K562 (cell line): ENCODE measurements at regions not wholly inside any gene's neighbourhood (a gene's known extent, or its start where the extent isn't known, plus 50 kb on each side); places are given as distances from the start of the nearest gene placed in this dataset.

Experiments used
- ATAC-seq: fragments of 200-7000 bp; cut with Tn5 transposase; 3 replicates; pipeline ENCODE4 v1.9.1; 2020; ENCODE audit warnings: moderate library complexity
- BruUV-seq: library from RNA; stranded (reverse); fragments of 400-500 nt; replicated peaks from 2 replicates; lab custom pipeline; 2021; lab: Mats Ljungman, UMichigan
- CTCF ChIA-PET: fragments of 300-600 bp; formaldehyde crosslinking; extraction: SDS; loops from one replicate; lab custom pipeline; 2021; ENCODE audit warnings: low intra/inter-chr PET ratio; lab: Yijun Ruan, JAX
- POLR2A ChIA-PET: fragments of 300-600, 350-650 bp; sonication (Branson Sonifier 250); formaldehyde crosslinking; extraction: SDS; loops from one replicate; lab custom pipeline; 2021; ENCODE audit warnings: antibody characterized with exemption, inconsistent platforms; lab: Yijun Ruan, JAX
- DNase-seq, 4 experiments: peaks; one replicate each; pipeline versions ENCODE4 v3.0.0 to v3.0.0-alpha.2; 2011 to 2018; ENCODE audit warnings: low spot score in 3 of 4, mixed read lengths in 3 of 4; ENCODE audit errors: extremely low read depth in 1 of 4
- FAIRE-seq: peaks from 2 replicates; lab custom pipeline; 2011; peaks lifted over from hg19 to GRCh38; lab: Jason Lieb, UNC
- H2AFZ ChIP-seq: 2 replicates; pipeline ENCODE4 v1.6.0; 2011; ENCODE audit warnings: low read depth, low read length, control low read depth, inconsistent platforms
- H3K27ac ChIP-seq: fragments of 200-600 bp; 3 replicates; pipeline ENCODE4 v1.8.0; 2011; ENCODE audit warnings: low read depth, mild to moderate bottlenecking, control low read depth, inconsistent platforms, low read length, moderate library complexity, mixed read lengths; ENCODE audit errors: extremely low read depth
- H3K27me3 ChIP-seq, 2 experiments: fragments of 300-600 bp in 1 of 2; 2 replicates in 1 of 2; 3 replicates in 1 of 2; pipeline versions ENCODE4 v1.6.0 to v1.8.0; 2011; ENCODE audit warnings: inconsistent platforms in 2 of 2, low read length in 2 of 2, mild to moderate bottlenecking in 1 of 2, mixed read lengths in 1 of 2, moderate library complexity in 1 of 2; ENCODE audit not compliant: control insufficient read depth in 2 of 2, insufficient read depth in 2 of 2
- H3K36me3 ChIP-seq: fragments of 300-600 bp; 3 replicates; pipeline ENCODE4 v1.8.0; 2011; ENCODE audit warnings: mild to moderate bottlenecking, low read length, inconsistent platforms; ENCODE audit not compliant: control insufficient read depth, insufficient read depth
- H3K4me1 ChIP-seq, 2 experiments: fragments of 200-600 bp in 1 of 2; replicated peaks in 1 of 2; 2 replicates in 1 of 2; 3 replicates in 1 of 2; pipeline versions ENCODE4 v1.5.1 to v1.8.0; 2011; ENCODE audit warnings: inconsistent platforms in 2 of 2, low read length in 2 of 2, mild to moderate bottlenecking in 1 of 2, mixed read lengths in 1 of 2, moderate library complexity in 1 of 2; ENCODE audit not compliant: control insufficient read depth in 2 of 2, insufficient read depth in 2 of 2
- H3K4me2 ChIP-seq: 2 replicates; pipeline ENCODE4 v1.6.1; 2011; ENCODE audit warnings: low read length, control low read depth, inconsistent platforms, mixed read lengths; ENCODE audit not compliant: insufficient read depth
- H3K4me3 ChIP-seq: fragments of 200-600 bp; sonication (generic), shearing (Covaris generic); 2 replicates; pipeline ENCODE4 v1.5.1; 2016; ENCODE audit warnings: control low read depth, inconsistent platforms
- H3K79me2 ChIP-seq: fragments of 200-600 bp; 3 replicates; pipeline ENCODE4 v1.8.0; 2011; ENCODE audit warnings: low read length, inconsistent platforms; ENCODE audit not compliant: control insufficient read depth, insufficient read depth
- H3K9ac ChIP-seq, 2 experiments: 2 replicates each; pipeline versions ENCODE4 v1.6.0 to v1.6.1; 2011; ENCODE audit warnings: low read depth in 2 of 2, low read length in 2 of 2, control low read depth in 1 of 2, inconsistent platforms in 1 of 2, mild to moderate bottlenecking in 1 of 2, mixed read lengths in 1 of 2; ENCODE audit not compliant: insufficient read depth in 1 of 2
- H3K9me1 ChIP-seq: one replicate; pipeline ENCODE4 v1.6.0; 2011; ENCODE audit warnings: inconsistent platforms, mild to moderate bottlenecking, low read length, moderate library complexity; ENCODE audit not compliant: control insufficient read depth, insufficient read depth
- H3K9me3 ChIP-seq: replicated peaks from 2 replicates; pipeline ENCODE4 v1.5.1; 2011; ENCODE audit warnings: low read depth, low read length, inconsistent platforms; ENCODE audit not compliant: control insufficient read depth, insufficient read depth
- H4K20me1 ChIP-seq: replicated peaks from 2 replicates; pipeline ENCODE4 v1.6.1; 2011; ENCODE audit warnings: low read length, inconsistent platforms, mixed read lengths; ENCODE audit not compliant: control insufficient read depth, insufficient read depth
- CLOCK ChIP-seq: fragments of 250-450 bp; sonication (Bioruptor Pico); IDR thresholded peaks from 2 replicates; pipeline ENCODE4 v1.4.0; 2020; ENCODE audit warnings: mild to moderate bottlenecking, moderate library complexity, borderline replicate concordance
- CTBP1 ChIP-seq: fragments of 450-650 bp; IDR thresholded peaks from 2 replicates; pipeline ENCODE4 v1.6.1; 2016; ENCODE audit warnings: borderline replicate concordance
- DNMT1 ChIP-seq: fragments of 450-650 bp; IDR thresholded peaks from 2 replicates; pipeline ENCODE4 v1.6.1; 2016; ENCODE audit warnings: antibody characterized with exemption, mild to moderate bottlenecking
- FOXJ3 ChIP-seq: sonication (generic); formaldehyde crosslinking; IDR thresholded peaks from 2 replicates; pipeline ENCODE4 v1.4.0; 2020; ENCODE audit warnings: mild to moderate bottlenecking, missing genetic modification reagents
- FOXM1 ChIP-seq, 2 experiments: fragments of 450-650 bp in 1 of 2; sonication (generic) in 1 of 2; formaldehyde crosslinking in 1 of 2; IDR thresholded peaks; 2 replicates each; pipeline versions ENCODE4 v1.6.1 to v1.9.0; 2017 to 2022; ENCODE audit warnings: low read depth in 2 of 2, mild to moderate bottlenecking in 2 of 2, missing genetic modification reagents in 1 of 2, moderate library complexity in 1 of 2
- HDAC2 ChIP-seq: fragments of 450-650 bp; IDR thresholded peaks from 2 replicates; pipeline ENCODE4 v1.6.1; 2016; ENCODE audit warnings: mild to moderate bottlenecking
- HDAC6 ChIP-seq: IDR thresholded peaks from 2 replicates; pipeline ENCODE4 v1.6.1; 2012; ENCODE audit warnings: low read depth, mild to moderate bottlenecking, control low read depth, inconsistent platforms, low read length, moderate library complexity
- HNRNPL ChIP-seq: fragments of 200-400 bp; formaldehyde crosslinking; IDR thresholded peaks from 2 replicates; pipeline ENCODE4 v1.6.1; 2017; ENCODE audit warnings: low read depth, mild to moderate bottlenecking, low read length
- PTRF ChIP-seq: fragments of 450-650 bp; IDR thresholded peaks from 2 replicates; pipeline ENCODE4 v1.6.1; 2016; ENCODE audit warnings: mild to moderate bottlenecking, missing genetic modification characterization, missing compliant biosample characterization
- RBM25 ChIP-seq: fragments of 200-400 bp; formaldehyde crosslinking; IDR thresholded peaks from 2 replicates; pipeline ENCODE4 v1.6.1; 2018; ENCODE audit warnings: low read length, low read depth, moderate library complexity; ENCODE audit not compliant: severe bottlenecking
- SAFB2 ChIP-seq: fragments of 200-400 bp; formaldehyde crosslinking; IDR thresholded peaks from 2 replicates; pipeline ENCODE4 v1.6.1; 2018; ENCODE audit warnings: borderline replicate concordance, low read length, low read depth, moderate library complexity; ENCODE audit not compliant: severe bottlenecking
- SIN3A ChIP-seq, 2 experiments: fragments of 150-350 bp in 1 of 2; IDR thresholded peaks; 2 replicates each; pipeline ENCODE4 v1.6.1; 2011 to 2016; ENCODE audit warnings: borderline replicate concordance in 2 of 2, low read depth in 2 of 2, low read length in 2 of 2, mild to moderate bottlenecking in 2 of 2, moderate library complexity in 2 of 2; ENCODE audit not compliant: control insufficient read depth in 1 of 2
- TEAD1 ChIP-seq, 2 experiments: fragments of 450-650 bp in 1 of 2; sonication (generic) in 1 of 2; formaldehyde crosslinking; IDR thresholded peaks; 2 replicates each; pipeline versions ENCODE4 v1.4.0 to v1.8.0; 2020 to 2022; ENCODE audit warnings: mild to moderate bottlenecking in 2 of 2, missing genetic modification reagents in 1 of 2
- ZEB2 ChIP-seq: fragments of 450-650 bp; IDR thresholded peaks from 2 replicates; pipeline ENCODE4 v1.6.1; 2016
- ZNF134 ChIP-seq: fragments of 250-450 bp; sonication (Bioruptor Pico); conservative IDR thresholded peaks from 2 replicates; pipeline ENCODE4 v1.4.0; 2020
- ZNF57 ChIP-seq: fragments of 450-650 bp; formaldehyde crosslinking; IDR thresholded peaks from 2 replicates; pipeline ENCODE4 v1.4.0; 2020; ENCODE audit warnings: mild to moderate bottlenecking, moderate library complexity
- ZNF778 ChIP-seq: fragments of 450-650 bp; formaldehyde crosslinking; IDR thresholded peaks from 2 replicates; pipeline ENCODE4 v1.4.0; 2020; ENCODE audit warnings: mild to moderate bottlenecking, moderate library complexity
- WGBS: fragments of 100-300 bp; shearing (Covaris generic); methylation state at CpG from one replicate; pipeline ENCODE4 v1.1.6; 2016; ENCODE audit warnings: low coverage, mixed read lengths; ENCODE audit not compliant: insufficient coverage; ENCODE audit errors: missing lambda C conversion rate; 5-methylcytosine and 5-hydroxymethylcytosine counted together
- in situ Hi-C: fragments of 300-500 bp; cut with MboI; formaldehyde crosslinking; loops from 4 replicates; pipeline ENCODE4 v1.15.0; 2018; ENCODE audit warnings: inconsistent platforms, mixed read lengths
- intact Hi-C: fragments of 100-400 bp; cut with micrococcal nuclease; formaldehyde crosslinking; loops from 2 replicates; pipeline ENCODE4 v1.14.2; 2022

GRCh38 chr3:88239870-88240269, 90.1 kb downstream of the C3orf38 start:
- Histone ChIP-seq H3K9me3 (no peaks in the 10 kb centered on the region), H3K36me3 (no peaks in the 10 kb centered on the region), H3K27me3 (no peaks in the 10 kb centered on the region), H3K9ac (no peak overlapping the region), H4K20me1 (no peaks in the 10 kb centered on the region), H3K9me1 (no peaks in the 10 kb centered on the region), H3K27ac (no peak overlapping the region), H3K79me2 (no peaks in the 10 kb centered on the region), H3K4me3 (no peak overlapping the region)
- CTCF ChIA-PET: no interaction called here
- in situ Hi-C loops: no loop called here
- FAIRE-seq: no peak
- no peak for TF ChIP-seq DNMT1
- no peak for TF ChIP-seq SIN3A (IDR thresholded peaks at IDR 0.05; ENCODE audit: borderline replicate concordance in 2 of 2, control insufficient read depth in 1 of 2, low read depth in 2 of 2, low read length in 2 of 2)
- no peak for TF ChIP-seq PTRF
- no peak for TF ChIP-seq FOXM1 (IDR thresholded peaks at IDR 0.05; ENCODE audit: low read depth)
- no peak for TF ChIP-seq FOXM1 (CRISPR knock-in tag; IDR thresholded peaks at IDR 0.05; ENCODE audit: low read depth)
- TF ChIP-seq ZEB2: no peak
- TF ChIP-seq TEAD1 (CRISPR knock-in tag; IDR thresholded peaks at IDR 0.05): no peak
- no peak for TF ChIP-seq RBM25
- TF ChIP-seq, all 486 proteins: peak for 0
- Histone ChIP-seq H3K4me2 (no peak overlapping the region), H3K4me1 (no peaks in the 10 kb centered on the region), H2AFZ (no peak overlapping the region)
- intact Hi-C loops: no loop called here
- 0% methylated on average over 4 of the region's 4 CpGs for WGBS
- POLR2A ChIA-PET: interaction anchor here (0.6 kb wide), 1 partner anchor 51 kb away, joined by 3 read pairs; no protein-coding TSS in a partner anchor
- BruUV-seq: no TSS peak
- ATAC-seq: no peak
- no peak for DNase-seq

GRCh38 chr3:88248658-88249057, 98.9 kb downstream of the C3orf38 start:
- intact Hi-C loops: no loop called here
- ChIA-PET CTCF (no interaction called here), POLR2A (no interaction called here)
- BruUV-seq: no TSS peak
- Histone ChIP-seq H3K36me3 (no peaks in the 10 kb centered on the region), H3K4me3 (no peak overlapping the region), H3K4me1 (no peaks in the 10 kb centered on the region), H3K79me2 (no peaks in the 10 kb centered on the region), H2AFZ (no peak overlapping the region), H3K9ac (no peak overlapping the region), H4K20me1 (no peaks in the 10 kb centered on the region), H3K27me3 (no peaks in the 10 kb centered on the region), H3K9me3 (no peaks in the 10 kb centered on the region), H3K9me1 (no peaks in the 10 kb centered on the region), H3K27ac (no peak overlapping the region), H3K4me2 (no peak overlapping the region)
- DNase-seq (no peak), ATAC-seq (no peak), FAIRE-seq (no peak)
- in situ Hi-C loops: no loop called here
- TF ChIP-seq ZNF778 (CRISPR knock-in tag): no peak
- TF ChIP-seq ZNF57 (CRISPR knock-in tag): no peak
- no peak for TF ChIP-seq HDAC6
- no peak for TF ChIP-seq CTBP1
- no peak for TF ChIP-seq CLOCK (CRISPR knock-in tag)
- no peak for TF ChIP-seq HNRNPL
- TF ChIP-seq SAFB2: no peak
- no peak for TF ChIP-seq ZNF134 (CRISPR knock-in tag)
- no peak for TF ChIP-seq HDAC2
- no peak for TF ChIP-seq FOXJ3
